Upper lobe of right lung (tissue), 1 donor: ENCODE measurements at regions not wholly inside any gene's neighbourhood (a gene's known extent, or its start where the extent isn't known, plus 50 kb on each side); places are given as distances from the start of the nearest gene placed in this dataset.

Source experiments
- ATAC-seq: fragments of 200-7000 bp; cut with Tn5 transposase; one replicate; pipeline ENCODE4 v1.9.1; 2020; ENCODE audit warnings: mild to moderate bottlenecking, moderate library complexity
- DNase-seq: peaks from one replicate; pipeline ENCODE4 v3.0.0-alpha.2; 2020
- H3K27ac ChIP-seq: fragments of 200-600 bp; one replicate; pipeline ENCODE4 v1.8.0; 2022
- H3K27me3 ChIP-seq: fragments of 200-600 bp; one replicate; pipeline ENCODE4 v1.8.0; 2022; ENCODE audit warnings: mild to moderate bottlenecking
- H3K36me3 ChIP-seq: fragments of 200-600 bp; one replicate; pipeline ENCODE4 v1.8.0; 2022
- H3K4me1 ChIP-seq: fragments of 200-600 bp; one replicate; pipeline ENCODE4 v1.8.0; 2022
- H3K4me3 ChIP-seq: fragments of 200-600 bp; one replicate; pipeline ENCODE4 v1.8.0; 2022; ENCODE audit warnings: mild to moderate bottlenecking
- H3K9me3 ChIP-seq: fragments of 200-600 bp; one replicate; pipeline ENCODE4 v1.8.0; 2022
- intact Hi-C: fragments of 100-400 bp; cut with DNase I; formaldehyde crosslinking; loops from one replicate; pipeline ENCODE4 v1.11.0; 2022
- TF ChIP-seq, protein P1 (sequence below): fragments of 200-600 bp; IDR thresholded peaks from one replicate; pipeline ENCODE4 v1.8.0; 2022; ENCODE audit warnings: antibody characterized with exemption
- donor health status: DM: no; HTN: yes; CAD: no; lungs with severe emphysema.

DNA sequence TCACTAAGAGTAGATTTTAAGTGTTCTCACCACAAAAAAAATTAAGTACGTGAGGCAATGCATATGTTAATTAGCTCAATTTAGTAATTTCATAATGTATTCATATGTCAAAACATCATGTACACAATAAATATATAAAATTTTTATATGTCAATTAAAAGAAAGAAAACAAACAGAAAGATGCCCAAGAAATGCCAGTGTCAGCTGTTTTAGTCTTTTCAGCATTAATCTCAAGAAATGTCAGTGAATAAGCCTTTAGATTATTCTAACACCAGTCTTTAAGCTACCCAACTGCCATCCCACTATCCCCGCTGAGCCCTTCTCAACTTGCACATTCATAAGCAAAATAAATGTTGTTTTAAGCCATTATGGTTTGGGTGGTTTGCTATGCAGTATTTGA lies 76.5 kb downstream of the C1D start:
- TF ChIP-seq, protein P1, sequence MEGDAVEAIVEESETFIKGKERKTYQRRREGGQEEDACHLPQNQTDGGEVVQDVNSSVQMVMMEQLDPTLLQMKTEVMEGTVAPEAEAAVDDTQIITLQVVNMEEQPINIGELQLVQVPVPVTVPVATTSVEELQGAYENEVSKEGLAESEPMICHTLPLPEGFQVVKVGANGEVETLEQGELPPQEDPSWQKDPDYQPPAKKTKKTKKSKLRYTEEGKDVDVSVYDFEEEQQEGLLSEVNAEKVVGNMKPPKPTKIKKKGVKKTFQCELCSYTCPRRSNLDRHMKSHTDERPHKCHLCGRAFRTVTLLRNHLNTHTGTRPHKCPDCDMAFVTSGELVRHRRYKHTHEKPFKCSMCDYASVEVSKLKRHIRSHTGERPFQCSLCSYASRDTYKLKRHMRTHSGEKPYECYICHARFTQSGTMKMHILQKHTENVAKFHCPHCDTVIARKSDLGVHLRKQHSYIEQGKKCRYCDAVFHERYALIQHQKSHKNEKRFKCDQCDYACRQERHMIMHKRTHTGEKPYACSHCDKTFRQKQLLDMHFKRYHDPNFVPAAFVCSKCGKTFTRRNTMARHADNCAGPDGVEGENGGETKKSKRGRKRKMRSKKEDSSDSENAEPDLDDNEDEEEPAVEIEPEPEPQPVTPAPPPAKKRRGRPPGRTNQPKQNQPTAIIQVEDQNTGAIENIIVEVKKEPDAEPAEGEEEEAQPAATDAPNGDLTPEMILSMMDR, result no peak
- no peaks in the 10 kb centered on the region for H3K9me3 ChIP-seq

More for the DNA sequence above, 76.5 kb downstream of the C1D start:
- H3K27ac ChIP-seq, result no peak overlapping the region
- no peak for ATAC-seq
- no peaks in the 10 kb centered on the region for H3K4me1 ChIP-seq
- no peaks in the 10 kb centered on the region for H3K36me3 ChIP-seq
- DNase-seq, result no peak
- no peak overlapping the region for H3K4me3 ChIP-seq
- intact Hi-C loops, result no loop called here
- H3K27me3 ChIP-seq, result no peaks in the 10 kb centered on the region
